ENCODE measurements at regions not wholly inside any gene's neighbourhood (a gene's known extent, or its start where the extent isn't known, plus 50 kb on each side); places are given as distances from the start of the nearest gene placed in this dataset.

DNA sequence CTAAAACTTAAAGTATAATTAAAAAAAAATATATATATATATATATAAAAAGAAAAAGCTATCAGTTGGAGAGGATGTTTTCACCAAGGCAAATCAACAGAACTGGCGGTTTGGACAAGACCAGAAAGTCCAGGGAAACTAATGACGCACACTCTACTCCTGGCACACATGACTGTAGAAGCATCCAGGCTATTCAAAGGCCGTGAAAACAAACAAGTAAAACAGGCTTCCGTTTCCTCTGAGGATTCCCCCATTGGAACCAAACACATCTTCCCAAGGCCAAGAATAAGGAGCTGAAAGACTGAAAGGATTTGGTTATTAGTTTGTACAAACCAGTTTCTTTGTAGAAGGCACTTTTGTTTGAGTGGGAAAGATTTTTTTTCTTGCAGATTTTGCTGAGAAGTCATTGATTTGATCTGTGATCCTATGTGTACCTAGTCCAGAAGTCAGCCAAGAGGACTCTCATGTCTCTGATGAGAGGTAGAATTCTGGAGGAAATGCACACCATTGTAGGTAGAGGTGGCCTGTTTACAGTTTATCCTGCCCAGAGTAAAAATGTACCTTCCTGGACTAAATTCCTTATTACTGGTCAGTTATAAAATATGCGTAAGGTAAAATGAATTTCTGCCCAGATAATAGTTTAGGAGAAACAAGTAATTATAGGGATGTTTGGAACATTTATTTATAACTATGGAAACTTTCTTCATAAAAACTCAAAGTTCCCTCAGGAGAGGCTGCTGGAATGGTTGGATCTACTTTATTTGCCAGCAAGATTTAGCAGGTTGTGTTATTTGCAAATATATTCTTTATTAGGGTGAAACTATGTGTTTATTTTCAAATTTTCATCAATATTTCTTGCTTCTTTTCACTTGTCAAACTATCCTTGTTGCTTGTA lies 66.5 kb downstream of the DMP1 start:
- TF ChIP-seq, protein P1, sequence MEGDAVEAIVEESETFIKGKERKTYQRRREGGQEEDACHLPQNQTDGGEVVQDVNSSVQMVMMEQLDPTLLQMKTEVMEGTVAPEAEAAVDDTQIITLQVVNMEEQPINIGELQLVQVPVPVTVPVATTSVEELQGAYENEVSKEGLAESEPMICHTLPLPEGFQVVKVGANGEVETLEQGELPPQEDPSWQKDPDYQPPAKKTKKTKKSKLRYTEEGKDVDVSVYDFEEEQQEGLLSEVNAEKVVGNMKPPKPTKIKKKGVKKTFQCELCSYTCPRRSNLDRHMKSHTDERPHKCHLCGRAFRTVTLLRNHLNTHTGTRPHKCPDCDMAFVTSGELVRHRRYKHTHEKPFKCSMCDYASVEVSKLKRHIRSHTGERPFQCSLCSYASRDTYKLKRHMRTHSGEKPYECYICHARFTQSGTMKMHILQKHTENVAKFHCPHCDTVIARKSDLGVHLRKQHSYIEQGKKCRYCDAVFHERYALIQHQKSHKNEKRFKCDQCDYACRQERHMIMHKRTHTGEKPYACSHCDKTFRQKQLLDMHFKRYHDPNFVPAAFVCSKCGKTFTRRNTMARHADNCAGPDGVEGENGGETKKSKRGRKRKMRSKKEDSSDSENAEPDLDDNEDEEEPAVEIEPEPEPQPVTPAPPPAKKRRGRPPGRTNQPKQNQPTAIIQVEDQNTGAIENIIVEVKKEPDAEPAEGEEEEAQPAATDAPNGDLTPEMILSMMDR (IDR thresholded peaks at IDR 0.05; ENCODE audit: insufficient read depth, low read length): no peak
- TF ChIP-seq POLR2AphosphoS5 (IDR thresholded peaks at IDR 0.05; ENCODE audit: low read depth): no peak
- TF ChIP-seq GABPA (IDR thresholded peaks at IDR 0.05; ENCODE audit: low read depth): no peak
- no peak for TF ChIP-seq SPI1 (IDR thresholded peaks at IDR 0.05; ENCODE audit: borderline replicate concordance, low read depth)
- TF ChIP-seq, protein P2, sequence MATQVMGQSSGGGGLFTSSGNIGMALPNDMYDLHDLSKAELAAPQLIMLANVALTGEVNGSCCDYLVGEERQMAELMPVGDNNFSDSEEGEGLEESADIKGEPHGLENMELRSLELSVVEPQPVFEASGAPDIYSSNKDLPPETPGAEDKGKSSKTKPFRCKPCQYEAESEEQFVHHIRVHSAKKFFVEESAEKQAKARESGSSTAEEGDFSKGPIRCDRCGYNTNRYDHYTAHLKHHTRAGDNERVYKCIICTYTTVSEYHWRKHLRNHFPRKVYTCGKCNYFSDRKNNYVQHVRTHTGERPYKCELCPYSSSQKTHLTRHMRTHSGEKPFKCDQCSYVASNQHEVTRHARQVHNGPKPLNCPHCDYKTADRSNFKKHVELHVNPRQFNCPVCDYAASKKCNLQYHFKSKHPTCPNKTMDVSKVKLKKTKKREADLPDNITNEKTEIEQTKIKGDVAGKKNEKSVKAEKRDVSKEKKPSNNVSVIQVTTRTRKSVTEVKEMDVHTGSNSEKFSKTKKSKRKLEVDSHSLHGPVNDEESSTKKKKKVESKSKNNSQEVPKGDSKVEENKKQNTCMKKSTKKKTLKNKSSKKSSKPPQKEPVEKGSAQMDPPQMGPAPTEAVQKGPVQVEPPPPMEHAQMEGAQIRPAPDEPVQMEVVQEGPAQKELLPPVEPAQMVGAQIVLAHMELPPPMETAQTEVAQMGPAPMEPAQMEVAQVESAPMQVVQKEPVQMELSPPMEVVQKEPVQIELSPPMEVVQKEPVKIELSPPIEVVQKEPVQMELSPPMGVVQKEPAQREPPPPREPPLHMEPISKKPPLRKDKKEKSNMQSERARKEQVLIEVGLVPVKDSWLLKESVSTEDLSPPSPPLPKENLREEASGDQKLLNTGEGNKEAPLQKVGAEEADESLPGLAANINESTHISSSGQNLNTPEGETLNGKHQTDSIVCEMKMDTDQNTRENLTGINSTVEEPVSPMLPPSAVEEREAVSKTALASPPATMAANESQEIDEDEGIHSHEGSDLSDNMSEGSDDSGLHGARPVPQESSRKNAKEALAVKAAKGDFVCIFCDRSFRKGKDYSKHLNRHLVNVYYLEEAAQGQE (IDR thresholded peaks at IDR 0.05; ENCODE audit: insufficient replicate concordance, low read depth): no peak
